ENCODE measurements at regions not wholly inside any gene's neighbourhood (a gene's known extent, or its start where the extent isn't known, plus 50 kb on each side); places are given as distances from the start of the nearest gene placed in this dataset.

- DNase-seq: no peak
Measured at GRCh38 chr2:189374481-189374880, 66.8 kb upstream of the WDR75 start.

- DNase-seq: no peak
Measured at GRCh38 chr2:189375842-189376241, 65.4 kb upstream of the WDR75 start.

- DNase-seq: no peak
Measured at GRCh38 chr2:189379287-189379630, 62.0 kb upstream of the WDR75 start.

DNA sequence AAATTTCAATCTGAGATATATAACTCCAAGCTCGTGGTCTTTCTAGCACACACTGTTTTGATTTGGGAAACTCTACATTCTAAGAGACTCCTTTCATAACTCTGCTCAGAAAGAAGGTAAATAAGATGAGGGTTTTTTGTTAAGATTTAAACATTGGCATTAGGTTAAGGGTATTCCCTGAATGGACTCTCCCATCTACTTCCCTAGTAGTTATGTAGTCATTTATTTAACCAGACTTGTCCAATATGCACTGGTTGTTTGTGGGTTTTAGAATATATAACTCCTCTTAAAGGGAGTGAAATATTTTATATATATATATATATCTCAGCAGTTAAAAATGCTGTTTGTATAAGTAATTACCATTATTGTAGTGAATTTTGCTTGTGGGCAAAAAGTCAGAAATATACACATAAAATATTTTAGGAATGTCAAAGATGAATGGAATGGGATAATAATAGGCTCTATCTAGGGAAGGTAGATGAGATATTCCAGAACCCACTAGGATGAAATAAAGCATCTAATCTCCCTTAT lies 61.5 kb upstream of the WDR75 start:
- no peak for DNase-seq

GRCh38 chr2:189382668-189383067 lies 58.6 kb upstream of the WDR75 start:
- DNase-seq: no peak

- no peak for DNase-seq
Measured at GRCh38 chr2:189386741-189387140, 54.5 kb upstream of the WDR75 start.

DNA sequence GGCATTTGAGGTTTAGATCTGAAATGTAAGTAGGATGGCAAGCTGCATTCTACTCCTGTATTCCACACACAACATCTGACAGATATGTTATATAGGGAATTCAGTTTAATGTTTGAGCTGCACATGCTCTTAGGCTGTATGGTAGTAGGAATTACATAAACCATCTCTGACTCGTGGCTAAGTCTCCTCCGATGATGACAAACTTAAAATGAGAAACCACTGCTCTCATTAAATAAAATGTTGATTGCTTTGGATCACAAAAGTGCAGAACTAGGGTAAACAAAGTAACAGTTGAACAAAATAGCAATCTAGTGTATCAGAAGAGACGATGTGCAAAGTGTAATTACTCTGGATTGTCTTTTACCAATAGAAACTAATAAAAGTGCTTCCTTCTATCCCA lies 50.1 kb upstream of the WDR75 start:
- no peak for DNase-seq
